ENCODE measurements at regions not wholly inside any gene's neighbourhood (a gene's known extent, or its start where the extent isn't known, plus 50 kb on each side); places are given as distances from the start of the nearest gene placed in this dataset.

- H3K4me3 Mint-ChIP-seq (ENCODE audit: low read depth) = no peak overlapping the region
- H3K27ac Mint-ChIP-seq = peak overlapping the region; percentile 79
- TF ChIP-seq CTCF (IDR thresholded peaks at IDR 0.05; ENCODE audit: unreplicated experiment) = no peak
- peaks cover 13% of the 10 kb centered on the region for H3K4me1 Mint-ChIP-seq (ENCODE audit: low read depth)
- DNase-seq (ENCODE audit: low spot score, unreplicated experiment) = no peak
- no peaks in the 10 kb centered on the region for H3K36me3 Mint-ChIP-seq (ENCODE audit: insufficient read depth)
- H3K9me3 Mint-ChIP-seq (ENCODE audit: low read depth) = no peaks in the 10 kb centered on the region
- no peaks in the 10 kb centered on the region for H3K27me3 Mint-ChIP-seq
These were observed 113.1 kb upstream of the TMCC3 start for GRCh38 chr12:94763462-94763861.

GRCh38 chr12:94762943-94763342, 112.6 kb upstream of the TMCC3 start:
- no peak overlapping the region for H3K27ac Mint-ChIP-seq
- DNase-seq (ENCODE audit: low spot score, unreplicated experiment) = no peak
- H3K4me3 Mint-ChIP-seq (ENCODE audit: low read depth) = no peak overlapping the region
- peaks cover 13% of the 10 kb centered on the region for H3K4me1 Mint-ChIP-seq (ENCODE audit: low read depth)
- peaks cover under 1% of the 10 kb centered on the region for H3K27me3 Mint-ChIP-seq
- H3K36me3 Mint-ChIP-seq (ENCODE audit: insufficient read depth) = no peaks in the 10 kb centered on the region
- no peak for TF ChIP-seq CTCF (IDR thresholded peaks at IDR 0.05; ENCODE audit: unreplicated experiment)
- H3K9me3 Mint-ChIP-seq (ENCODE audit: low read depth) = no peaks in the 10 kb centered on the region

GRCh38 chr12:94762259-94762942, 112.0 kb upstream of the TMCC3 start:
- Mint-ChIP-seq H3K4me3 (ENCODE audit: low read depth) (no peak overlapping the region), H3K4me1 (ENCODE audit: low read depth) (peaks cover 13% of the 10 kb centered on the region), H3K27me3 (peaks cover 3% of the 10 kb centered on the region), H3K36me3 (ENCODE audit: insufficient read depth) (no peaks in the 10 kb centered on the region), H3K9me3 (ENCODE audit: low read depth) (no peaks in the 10 kb centered on the region), H3K27ac (no peak overlapping the region)
- TF ChIP-seq CTCF (IDR thresholded peaks at IDR 0.05; ENCODE audit: unreplicated experiment) = no peak
- no peak for DNase-seq (ENCODE audit: low spot score, unreplicated experiment)

GRCh38 chr12:94761559-94761958, 111.2 kb upstream of the TMCC3 start:
- H3K4me1 Mint-ChIP-seq (ENCODE audit: low read depth) = peaks cover 13% of the 10 kb centered on the region
- TF ChIP-seq CTCF (IDR thresholded peaks at IDR 0.05; ENCODE audit: unreplicated experiment) = no peak
- H3K36me3 Mint-ChIP-seq (ENCODE audit: insufficient read depth) = no peaks in the 10 kb centered on the region
- no peak overlapping the region for H3K4me3 Mint-ChIP-seq (ENCODE audit: low read depth)
- H3K9me3 Mint-ChIP-seq (ENCODE audit: low read depth) = no peaks in the 10 kb centered on the region
- DNase-seq (ENCODE audit: low spot score, unreplicated experiment) = no peak
- peaks cover 3% of the 10 kb centered on the region for H3K27me3 Mint-ChIP-seq
- no peak overlapping the region for H3K27ac Mint-ChIP-seq

GRCh38 chr12:94760786-94761185, 110.4 kb upstream of the TMCC3 start:
- no peaks in the 10 kb centered on the region for H3K9me3 Mint-ChIP-seq (ENCODE audit: low read depth)

More at GRCh38 chr12:94760786-94761185, 110.4 kb upstream of the TMCC3 start:
- Mint-ChIP-seq H3K27me3 (peaks cover 3% of the 10 kb centered on the region), H3K36me3 (ENCODE audit: insufficient read depth) (no peaks in the 10 kb centered on the region), H3K27ac (no peak overlapping the region), H3K4me3 (ENCODE audit: low read depth) (no peak overlapping the region), H3K4me1 (ENCODE audit: low read depth) (peaks cover 13% of the 10 kb centered on the region)
- DNase-seq (ENCODE audit: low spot score, unreplicated experiment) = no peak
- no peak for TF ChIP-seq CTCF (IDR thresholded peaks at IDR 0.05; ENCODE audit: unreplicated experiment)
